ENCODE measurements at regions not wholly inside any gene's neighbourhood (a gene's known extent, or its start where the extent isn't known, plus 50 kb on each side); places are given as distances from the start of the nearest gene placed in this dataset.

GRCh38 chr2:2640818-2641217 lies 309.7 kb upstream of the MYT1L start:
- no peak for TF ChIP-seq EZH2 (IDR thresholded peaks at IDR 0.05; ENCODE audit: borderline replicate concordance, insufficient read depth, low read depth, low read length, poor library complexity, severe bottlenecking)
- TF ChIP-seq CTCF (IDR thresholded peaks at IDR 0.05) = no peak
